Osteocyte (in vitro differentiated cells): ENCODE measurements at regions not wholly inside any gene's neighbourhood (a gene's known extent, or its start where the extent isn't known, plus 50 kb on each side); places are given as distances from the start of the nearest gene placed in this dataset.

Source experiments
- DNase-seq: peaks from one replicate; pipeline ENCODE4 v3.0.0; 2021; ENCODE audit warnings: mixed read lengths; ENCODE audit not compliant: unreplicated experiment; ENCODE audit errors: extremely low spot score
- H3K27ac Mint-ChIP-seq: one replicate; pipeline ENCODE4 v1.8.0; 2021; ENCODE audit warnings: mild to moderate bottlenecking, mixed read lengths; ENCODE audit not compliant: unreplicated experiment
- H3K27me3 Mint-ChIP-seq: one replicate; pipeline ENCODE4 v1.8.0; 2021; ENCODE audit warnings: mixed read lengths; ENCODE audit not compliant: unreplicated experiment
- H3K36me3 Mint-ChIP-seq: one replicate; pipeline ENCODE4 v1.8.0; 2021; ENCODE audit warnings: mixed read lengths; ENCODE audit not compliant: unreplicated experiment
- H3K4me1 Mint-ChIP-seq: one replicate; pipeline ENCODE4 v1.8.0; 2021; ENCODE audit warnings: mixed read lengths; ENCODE audit not compliant: unreplicated experiment
- H3K4me3 Mint-ChIP-seq: one replicate; pipeline ENCODE4 v1.8.0; 2021; ENCODE audit warnings: mild to moderate bottlenecking, moderate library complexity, mixed read lengths; ENCODE audit not compliant: unreplicated experiment
- H3K9me3 Mint-ChIP-seq: one replicate; pipeline ENCODE4 v1.8.0; 2021; ENCODE audit warnings: mixed read lengths; ENCODE audit not compliant: unreplicated experiment
- TF ChIP-seq, protein P1 (sequence below): fragments of 200-600 bp; sonication (generic); IDR thresholded peaks from 2 replicates; pipeline ENCODE4 v1.5.0; 2021; ENCODE audit warnings: antibody characterized with exemption, mild to moderate bottlenecking, moderate library complexity

DNA sequence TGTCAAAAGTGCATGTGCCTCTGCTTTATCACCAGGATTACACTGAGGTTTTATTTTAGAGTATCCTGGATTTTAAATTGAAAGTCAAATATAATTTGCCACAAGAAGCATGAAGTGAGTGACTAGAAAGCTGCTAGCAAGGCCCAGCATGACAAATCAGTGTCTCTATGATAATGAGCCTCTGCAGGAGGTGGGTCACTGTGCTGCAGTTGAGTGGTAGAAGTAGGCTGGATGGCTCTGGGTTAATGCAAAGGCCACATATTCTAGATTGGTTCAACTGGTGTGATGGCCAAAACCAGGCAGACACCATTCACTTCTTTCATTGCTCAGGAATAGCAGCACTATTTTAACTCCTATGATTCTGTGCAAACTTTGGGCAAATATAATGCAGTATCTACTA lies 491.5 kb downstream of the OLFM4 start:
- H3K4me3 Mint-ChIP-seq: no peak overlapping the region
- TF ChIP-seq, protein P1, sequence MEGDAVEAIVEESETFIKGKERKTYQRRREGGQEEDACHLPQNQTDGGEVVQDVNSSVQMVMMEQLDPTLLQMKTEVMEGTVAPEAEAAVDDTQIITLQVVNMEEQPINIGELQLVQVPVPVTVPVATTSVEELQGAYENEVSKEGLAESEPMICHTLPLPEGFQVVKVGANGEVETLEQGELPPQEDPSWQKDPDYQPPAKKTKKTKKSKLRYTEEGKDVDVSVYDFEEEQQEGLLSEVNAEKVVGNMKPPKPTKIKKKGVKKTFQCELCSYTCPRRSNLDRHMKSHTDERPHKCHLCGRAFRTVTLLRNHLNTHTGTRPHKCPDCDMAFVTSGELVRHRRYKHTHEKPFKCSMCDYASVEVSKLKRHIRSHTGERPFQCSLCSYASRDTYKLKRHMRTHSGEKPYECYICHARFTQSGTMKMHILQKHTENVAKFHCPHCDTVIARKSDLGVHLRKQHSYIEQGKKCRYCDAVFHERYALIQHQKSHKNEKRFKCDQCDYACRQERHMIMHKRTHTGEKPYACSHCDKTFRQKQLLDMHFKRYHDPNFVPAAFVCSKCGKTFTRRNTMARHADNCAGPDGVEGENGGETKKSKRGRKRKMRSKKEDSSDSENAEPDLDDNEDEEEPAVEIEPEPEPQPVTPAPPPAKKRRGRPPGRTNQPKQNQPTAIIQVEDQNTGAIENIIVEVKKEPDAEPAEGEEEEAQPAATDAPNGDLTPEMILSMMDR: no peak
- no peaks in the 10 kb centered on the region for H3K36me3 Mint-ChIP-seq
- H3K9me3 Mint-ChIP-seq: peaks cover 11% of the 10 kb centered on the region
- no peak for DNase-seq
- H3K27me3 Mint-ChIP-seq: no peaks in the 10 kb centered on the region
- no peak overlapping the region for H3K27ac Mint-ChIP-seq
- H3K4me1 Mint-ChIP-seq: no peaks in the 10 kb centered on the region

DNA sequence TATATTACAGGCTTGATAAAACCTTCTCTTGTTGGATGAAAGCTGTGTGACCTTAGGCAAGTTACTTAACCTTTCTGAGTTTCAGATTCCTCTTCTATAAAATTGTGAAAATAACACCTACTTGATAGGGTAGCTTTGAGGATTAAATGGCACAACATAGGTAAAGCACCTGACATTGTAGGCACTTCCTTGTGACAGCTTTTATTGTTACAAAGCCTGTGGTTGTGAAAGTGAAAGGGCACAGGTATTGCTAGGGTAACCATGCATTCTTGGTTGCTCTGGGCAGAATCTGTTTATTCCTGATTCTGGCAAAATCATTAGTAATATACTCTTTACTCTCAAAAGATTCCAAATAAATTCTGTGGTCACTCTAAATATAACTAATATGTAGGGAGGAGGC lies 493.4 kb downstream of the OLFM4 start:
- Mint-ChIP-seq H3K4me1 (no peaks in the 10 kb centered on the region), H3K9me3 (peaks cover 4% of the 10 kb centered on the region), H3K27me3 (no peaks in the 10 kb centered on the region), H3K27ac (no peak overlapping the region), H3K36me3 (no peaks in the 10 kb centered on the region), H3K4me3 (no peak overlapping the region)
- TF ChIP-seq, protein P1: no peak
- no peak for DNase-seq

DNA sequence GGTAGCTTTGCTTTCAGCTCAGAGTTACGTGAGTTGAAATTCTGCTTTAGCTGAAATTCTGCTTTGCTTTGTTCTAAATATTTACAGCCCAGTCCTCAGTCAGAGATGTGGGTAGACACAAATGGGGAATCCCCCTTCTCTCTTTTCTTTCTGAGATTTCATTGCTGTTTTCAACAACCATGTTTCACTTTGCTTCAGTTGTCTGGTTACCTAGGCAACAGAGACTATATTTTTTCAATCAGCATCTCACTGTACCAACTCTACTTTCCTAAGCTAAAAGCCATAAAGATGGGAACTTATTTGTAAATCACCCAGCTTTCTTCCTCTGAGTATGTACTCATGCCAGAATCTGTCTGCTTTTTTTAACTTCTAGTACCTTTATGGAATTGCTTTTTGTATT lies 509.0 kb downstream of the OLFM4 start:
- H3K4me1 Mint-ChIP-seq: no peaks in the 10 kb centered on the region
- no peak overlapping the region for H3K4me3 Mint-ChIP-seq
- no peak for DNase-seq
- peaks cover 22% of the 10 kb centered on the region for H3K9me3 Mint-ChIP-seq
- H3K27ac Mint-ChIP-seq: no peak overlapping the region
- TF ChIP-seq, protein P1: no peak
- H3K27me3 Mint-ChIP-seq: no peaks in the 10 kb centered on the region
- no peaks in the 10 kb centered on the region for H3K36me3 Mint-ChIP-seq

DNA sequence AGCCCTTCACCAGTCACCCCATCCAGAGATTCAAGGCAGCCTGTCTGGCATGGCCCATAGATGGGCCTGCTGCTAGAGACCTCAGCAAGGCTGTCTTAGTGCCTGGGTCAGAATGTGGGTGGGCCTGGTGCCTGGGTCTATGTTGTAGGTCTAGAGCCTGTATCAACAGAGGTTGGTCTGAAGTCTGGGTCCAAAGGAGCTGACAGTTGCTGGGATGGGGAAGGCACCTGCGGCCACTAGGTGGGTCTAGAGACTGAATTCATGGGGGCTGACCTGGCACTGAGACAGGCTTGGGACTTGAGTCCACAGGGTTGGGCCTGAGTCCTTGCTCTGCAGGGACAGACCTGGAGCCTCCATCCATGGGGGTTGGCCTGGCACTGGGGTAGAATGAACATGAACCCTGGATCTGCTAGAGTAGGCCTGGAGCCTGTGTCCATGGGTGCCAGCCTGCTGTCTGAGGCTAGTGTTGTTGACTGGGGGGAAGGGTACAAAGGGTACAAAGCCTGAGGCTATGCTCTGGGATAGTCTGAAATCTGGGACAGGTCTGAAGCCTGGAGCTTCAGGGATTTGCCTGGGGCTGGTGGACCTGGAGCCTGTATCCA lies 516.8 kb downstream of the OLFM4 start:
- DNase-seq: no peak
- no peak overlapping the region for H3K4me3 Mint-ChIP-seq
- H3K27ac Mint-ChIP-seq: no peak overlapping the region
- TF ChIP-seq, protein P1: no peak
- H3K4me1 Mint-ChIP-seq: no peaks in the 10 kb centered on the region
- H3K27me3 Mint-ChIP-seq: no peaks in the 10 kb centered on the region
- H3K36me3 Mint-ChIP-seq: no peaks in the 10 kb centered on the region
- peaks cover 32% of the 10 kb centered on the region for H3K9me3 Mint-ChIP-seq

DNA sequence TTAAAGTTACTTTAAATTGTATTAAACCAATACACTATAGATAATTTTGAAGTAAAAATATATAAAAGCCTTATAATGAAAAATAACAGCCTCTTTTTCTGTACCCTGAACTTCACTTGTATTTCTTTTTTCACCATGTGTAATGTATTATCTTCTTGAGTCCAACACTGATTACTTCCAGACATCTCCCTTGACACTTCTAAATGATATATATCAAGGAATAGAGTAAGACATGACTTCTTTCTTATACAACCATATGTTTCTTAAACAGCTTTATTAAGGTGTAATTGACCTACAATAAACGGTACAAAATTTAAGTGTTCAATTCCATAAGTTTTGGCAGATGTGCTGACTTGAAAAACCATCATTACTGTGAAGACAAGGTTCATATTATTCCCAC lies 531.9 kb downstream of the OLFM4 start:
- Mint-ChIP-seq H3K27me3 (no peaks in the 10 kb centered on the region), H3K4me1 (peaks cover 2% of the 10 kb centered on the region), H3K4me3 (no peak overlapping the region), H3K9me3 (peaks cover 15% of the 10 kb centered on the region), H3K36me3 (no peaks in the 10 kb centered on the region), H3K27ac (no peak overlapping the region)
- no peak for DNase-seq
- TF ChIP-seq, protein P1: no peak
